DND-41 (cell line): ENCODE measurements at regions not wholly inside any gene's neighbourhood (a gene's known extent, or its start where the extent isn't known, plus 50 kb on each side); places are given as distances from the start of the nearest gene placed in this dataset.

ENCODE experiments used
- CTCF ChIP-seq: IDR thresholded peaks from 2 replicates; pipeline ENCODE4 v1.5.1; 2012; ENCODE audit warnings: borderline replicate concordance, low read length, moderate library complexity, mild to moderate bottlenecking; ENCODE audit not compliant: poor library complexity, severe bottlenecking; ENCODE audit errors: extremely low read depth
- EZH2 ChIP-seq: IDR thresholded peaks from 3 replicates; pipeline ENCODE4 v1.6.1; 2012; ENCODE audit warnings: borderline replicate concordance, low read depth, mild to moderate bottlenecking, moderate library complexity, low read length, inconsistent platforms; ENCODE audit not compliant: severe bottlenecking

- TF ChIP-seq CTCF: no peak
- TF ChIP-seq EZH2: no peak
Observed at GRCh38 chr17:77634710-77635109, 323.8 kb upstream of the TNRC6C start.
